AG09319 (cell line): ENCODE measurements at regions not wholly inside any gene's neighbourhood (a gene's known extent, or its start where the extent isn't known, plus 50 kb on each side); places are given as distances from the start of the nearest gene placed in this dataset.

ENCODE experiments used
- DNase-seq: peaks from one replicate; pipeline ENCODE4 v3.0.0-alpha.2; 2010; ENCODE audit warnings: low read depth; ENCODE audit errors: extremely low read depth
- TF ChIP-seq, protein P1 (sequence below): IDR thresholded peaks from 2 replicates; pipeline ENCODE4 v1.5.1; 2011; ENCODE audit warnings: low read depth, mild to moderate bottlenecking, inconsistent platforms, low read length, moderate library complexity

DNA sequence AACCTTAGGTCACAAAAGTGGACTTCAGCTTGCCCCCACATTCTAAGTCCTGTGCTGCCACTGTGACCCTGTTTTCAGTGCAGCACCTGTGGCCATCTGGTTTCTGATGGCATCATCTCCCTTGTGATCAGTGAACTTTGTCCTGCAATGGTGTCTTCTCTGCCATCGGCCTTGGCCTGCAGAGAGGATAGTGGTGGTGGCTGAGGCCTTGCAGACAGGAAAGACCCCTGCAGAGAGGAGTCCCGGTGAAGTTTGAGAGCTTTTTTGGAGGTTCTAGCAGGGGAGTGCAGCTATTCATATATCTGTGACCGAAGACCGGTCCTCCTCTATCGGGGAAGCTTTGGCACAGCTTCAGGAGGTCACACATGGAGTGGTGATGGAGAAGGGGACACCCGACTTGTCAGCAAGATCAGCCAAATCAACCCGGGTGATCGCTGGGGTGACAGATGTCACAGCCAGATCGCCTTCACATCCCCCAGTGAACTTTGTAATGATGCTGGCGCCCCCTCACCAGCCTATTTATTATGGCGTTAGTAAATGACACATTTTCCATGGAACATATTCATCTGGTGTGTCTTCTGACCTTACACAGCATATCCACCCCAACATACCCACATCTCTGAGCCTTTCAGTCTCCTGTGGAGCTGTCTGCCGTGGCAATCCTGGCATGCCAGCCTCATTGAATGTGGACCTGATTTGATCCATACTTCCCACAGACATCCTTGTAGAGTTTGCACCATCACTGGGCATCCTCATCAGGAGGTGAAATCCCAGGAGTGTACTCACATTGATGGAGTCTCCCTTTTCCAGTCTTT, 136.1 kb downstream of the PAPOLA start:
- DNase-seq = no peak

DNA sequence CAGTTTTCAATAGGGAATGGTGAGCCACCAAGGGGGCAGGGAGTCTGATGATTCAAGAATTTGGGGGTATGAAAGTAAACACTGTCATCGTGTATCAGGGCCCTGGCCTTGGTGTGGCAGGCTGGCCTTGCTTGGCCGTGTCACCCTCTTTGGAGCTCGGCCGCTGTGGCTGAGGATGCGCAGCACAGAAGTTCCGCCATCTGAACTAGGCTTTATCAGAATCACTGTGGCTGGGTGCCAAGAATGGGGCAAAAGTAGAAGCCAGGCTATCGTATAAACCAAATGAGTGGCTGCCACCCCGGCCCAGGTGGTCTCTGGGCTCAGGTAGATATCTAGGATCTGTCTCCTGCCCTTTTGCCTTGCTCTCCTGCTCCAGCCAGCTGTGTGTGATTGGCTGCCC, 137.4 kb downstream of the PAPOLA start:
- DNase-seq = no peak
- TF ChIP-seq, protein P1, sequence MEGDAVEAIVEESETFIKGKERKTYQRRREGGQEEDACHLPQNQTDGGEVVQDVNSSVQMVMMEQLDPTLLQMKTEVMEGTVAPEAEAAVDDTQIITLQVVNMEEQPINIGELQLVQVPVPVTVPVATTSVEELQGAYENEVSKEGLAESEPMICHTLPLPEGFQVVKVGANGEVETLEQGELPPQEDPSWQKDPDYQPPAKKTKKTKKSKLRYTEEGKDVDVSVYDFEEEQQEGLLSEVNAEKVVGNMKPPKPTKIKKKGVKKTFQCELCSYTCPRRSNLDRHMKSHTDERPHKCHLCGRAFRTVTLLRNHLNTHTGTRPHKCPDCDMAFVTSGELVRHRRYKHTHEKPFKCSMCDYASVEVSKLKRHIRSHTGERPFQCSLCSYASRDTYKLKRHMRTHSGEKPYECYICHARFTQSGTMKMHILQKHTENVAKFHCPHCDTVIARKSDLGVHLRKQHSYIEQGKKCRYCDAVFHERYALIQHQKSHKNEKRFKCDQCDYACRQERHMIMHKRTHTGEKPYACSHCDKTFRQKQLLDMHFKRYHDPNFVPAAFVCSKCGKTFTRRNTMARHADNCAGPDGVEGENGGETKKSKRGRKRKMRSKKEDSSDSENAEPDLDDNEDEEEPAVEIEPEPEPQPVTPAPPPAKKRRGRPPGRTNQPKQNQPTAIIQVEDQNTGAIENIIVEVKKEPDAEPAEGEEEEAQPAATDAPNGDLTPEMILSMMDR = no peak

More for the DNA sequence above, 136.1 kb downstream of the PAPOLA start:
- TF ChIP-seq, protein P1 = no peak

DNA sequence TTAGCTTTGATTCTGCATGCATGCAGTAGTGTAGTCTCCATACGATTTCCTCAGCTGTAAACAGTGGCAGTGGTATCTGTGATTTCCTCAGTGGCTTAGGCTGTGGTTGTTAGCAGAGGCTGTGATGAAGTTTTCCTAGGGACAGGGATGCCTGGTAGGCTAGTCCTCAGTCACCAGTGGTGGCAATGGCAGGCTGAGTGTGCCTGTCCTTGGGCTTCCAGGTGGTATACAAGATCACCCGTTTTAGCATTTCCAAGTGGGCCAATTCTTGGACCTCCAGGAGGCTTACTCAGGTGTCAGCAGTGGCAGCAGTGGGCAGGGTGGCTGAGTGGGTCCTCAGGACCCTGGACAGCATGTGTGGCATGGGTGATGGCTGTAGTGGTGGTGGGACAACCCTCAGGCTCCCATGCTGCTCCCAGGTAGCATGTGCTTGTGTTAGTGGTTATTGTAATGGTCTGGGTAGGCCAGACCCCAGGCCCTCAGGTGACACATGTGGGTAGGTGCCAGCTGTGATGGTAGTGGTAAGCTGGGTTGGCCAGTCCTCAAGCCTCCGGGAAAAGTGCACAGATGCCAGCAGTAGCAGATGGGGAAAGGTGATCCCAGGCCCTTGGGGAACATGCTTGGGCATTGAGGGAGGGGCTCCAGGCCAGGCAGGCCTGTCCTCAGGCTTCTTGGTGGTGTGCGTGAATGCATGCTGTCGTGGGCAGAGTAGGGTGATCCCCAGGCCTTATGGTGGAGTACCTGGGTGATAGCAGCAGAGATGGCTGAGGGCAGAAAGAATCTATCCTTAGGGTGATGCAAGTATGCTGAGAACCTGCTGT, 146.5 kb downstream of the PAPOLA start:
- no peak for DNase-seq
- TF ChIP-seq, protein P1 = no peak

DNA sequence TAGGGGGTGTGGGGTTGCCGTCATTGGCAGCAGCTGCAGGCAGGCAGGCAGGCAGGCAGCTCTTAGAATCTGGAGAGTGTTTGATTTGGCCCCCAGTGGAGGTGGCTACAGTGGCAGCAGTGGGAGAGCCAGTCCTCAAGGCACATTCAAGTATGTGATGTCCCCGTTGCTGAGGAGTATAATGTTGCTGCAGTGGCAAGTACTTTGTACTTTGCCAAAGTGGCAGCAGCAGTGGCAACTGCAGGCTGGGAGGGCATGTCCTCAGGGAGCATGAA, 147.1 kb downstream of the PAPOLA start:
- no peak for DNase-seq
- TF ChIP-seq, protein P1 = no peak

GRCh38 chr14:96653597-96653996, 143.6 kb upstream of the VRK1 start:
- DNase-seq = no peak
- TF ChIP-seq, protein P1 = no peak

- DNase-seq = no peak
Measured at GRCh38 chr14:96658611-96659010, 138.6 kb upstream of the VRK1 start.

More at GRCh38 chr14:96658611-96659010, 138.6 kb upstream of the VRK1 start:
- TF ChIP-seq, protein P1 = no peak
